Spinal cord (tissue), 9 donors: ENCODE measurements at regions not wholly inside any gene's neighbourhood (a gene's known extent, or its start where the extent isn't known, plus 50 kb on each side); places are given as distances from the start of the nearest gene placed in this dataset.

ENCODE experiments used
- DNase-seq, 6 donors: peaks; one replicate each; pipeline versions ENCODE4 v3.0.0 to v3.0.0-alpha.2; 2013 to 2015; ENCODE audit warnings: low spot score in 6 of 6, low read depth in 4 of 6
- H3K27ac ChIP-seq: one replicate; pipeline ENCODE4 v1.5.1; 2013; ENCODE audit warnings: low read depth, low read length, control low read depth
- H3K27me3 ChIP-seq: one replicate; pipeline ENCODE4 v1.6.1; 2013; ENCODE audit warnings: low read length; ENCODE audit not compliant: control insufficient read depth, insufficient read depth
- H3K36me3 ChIP-seq: one replicate; pipeline ENCODE4 v1.6.1; 2013; ENCODE audit warnings: low read length; ENCODE audit not compliant: control insufficient read depth, insufficient read depth
- H3K4me1 ChIP-seq: one replicate; pipeline ENCODE4 v1.6.1; 2013; ENCODE audit warnings: low read length; ENCODE audit not compliant: control insufficient read depth, insufficient read depth
- H3K4me3 ChIP-seq: one replicate; pipeline ENCODE4 v1.5.1; 2013; ENCODE audit warnings: low read depth, low read length, control low read depth
- H3K9me3 ChIP-seq: one replicate; pipeline ENCODE4 v1.6.1; 2013; ENCODE audit warnings: low read length; ENCODE audit not compliant: control insufficient read depth, insufficient read depth
- WGBS: methylation state at CpG from one replicate; pipeline ENCODE4 v1.1.5; 2013; ENCODE audit warnings: missing lambda C conversion rate; ENCODE audit not compliant: insufficient coverage; 5-methylcytosine and 5-hydroxymethylcytosine counted together
- donor health status: healthy.

- Histone ChIP-seq H3K27ac (no peak overlapping the region), H3K36me3 (no peaks in the 10 kb centered on the region), H3K27me3 (no peaks in the 10 kb centered on the region), H3K9me3 (peaks cover 3% of the 10 kb centered on the region), H3K4me1 (no peaks in the 10 kb centered on the region), H3K4me3 (no peak overlapping the region)
- DNase-seq: no peak
- WGBS: 90% methylated on average over 2 of the region's 2 CpGs
Measured at GRCh38 chr5:114174131-114174530, 187.7 kb upstream of the KCNN2 start.

- Histone ChIP-seq H3K27ac (no peak overlapping the region), H3K4me1 (no peaks in the 10 kb centered on the region), H3K4me3 (no peak overlapping the region), H3K27me3 (no peaks in the 10 kb centered on the region), H3K36me3 (no peaks in the 10 kb centered on the region), H3K9me3 (peaks cover 3% of the 10 kb centered on the region)
- DNase-seq: no peak
- WGBS: no CpG with 5 or more reads among the region's 1 CpG
Measured at GRCh38 chr5:114174837-114175236, 187.0 kb upstream of the KCNN2 start.

DNA sequence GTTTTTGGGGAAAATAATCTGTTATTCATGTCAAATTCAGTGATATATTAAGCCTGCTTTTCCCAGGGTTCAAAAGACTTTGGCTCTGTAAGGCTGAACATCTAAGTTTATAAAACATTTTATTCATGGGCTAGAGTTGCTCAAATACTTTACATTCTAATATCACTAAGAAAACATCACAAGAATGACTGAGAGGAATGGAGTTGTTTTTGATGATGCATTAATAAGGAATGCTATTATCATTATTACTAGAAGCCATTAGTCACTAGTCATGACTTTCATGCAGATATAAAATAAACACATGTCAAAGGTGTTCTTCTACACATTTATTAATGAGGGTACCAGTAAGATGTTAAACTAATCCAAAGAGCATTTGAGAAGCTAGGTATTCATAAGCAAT is 185.5 kb upstream of the KCNN2 start:
- Histone ChIP-seq H3K4me3 (no peak overlapping the region), H3K9me3 (peaks cover 3% of the 10 kb centered on the region), H3K27ac (no peak overlapping the region), H3K36me3 (no peaks in the 10 kb centered on the region), H3K27me3 (no peaks in the 10 kb centered on the region), H3K4me1 (no peaks in the 10 kb centered on the region)
- DNase-seq: no peak

GRCh38 chr5:114179134-114179533 is 182.7 kb upstream of the KCNN2 start:
- 86% methylated on average over 1 of the region's 2 CpGs for WGBS

GRCh38 chr5:114184006-114184405 is 177.9 kb upstream of the KCNN2 start:
- Histone ChIP-seq H3K9me3 (no peaks in the 10 kb centered on the region), H3K27ac (no peak overlapping the region), H3K36me3 (no peaks in the 10 kb centered on the region), H3K4me1 (no peaks in the 10 kb centered on the region), H3K4me3 (no peak overlapping the region), H3K27me3 (no peaks in the 10 kb centered on the region)
- WGBS: no CpG with 5 or more reads among the region's 1 CpG
- no peak for DNase-seq

More at GRCh38 chr5:114179134-114179533, 182.7 kb upstream of the KCNN2 start:
- Histone ChIP-seq H3K36me3 (no peaks in the 10 kb centered on the region), H3K4me3 (no peak overlapping the region), H3K4me1 (no peaks in the 10 kb centered on the region), H3K27me3 (no peaks in the 10 kb centered on the region), H3K27ac (no peak overlapping the region), H3K9me3 (no peaks in the 10 kb centered on the region)
- DNase-seq: no peak

GRCh38 chr5:114185274-114185673 is 176.6 kb upstream of the KCNN2 start:
- 83% methylated on average over 3 of the region's 8 CpGs for WGBS
- Histone ChIP-seq H3K9me3 (no peaks in the 10 kb centered on the region), H3K36me3 (no peaks in the 10 kb centered on the region), H3K27ac (no peak overlapping the region), H3K27me3 (no peaks in the 10 kb centered on the region), H3K4me3 (no peak overlapping the region), H3K4me1 (no peaks in the 10 kb centered on the region)
- DNase-seq: no peak

DNA sequence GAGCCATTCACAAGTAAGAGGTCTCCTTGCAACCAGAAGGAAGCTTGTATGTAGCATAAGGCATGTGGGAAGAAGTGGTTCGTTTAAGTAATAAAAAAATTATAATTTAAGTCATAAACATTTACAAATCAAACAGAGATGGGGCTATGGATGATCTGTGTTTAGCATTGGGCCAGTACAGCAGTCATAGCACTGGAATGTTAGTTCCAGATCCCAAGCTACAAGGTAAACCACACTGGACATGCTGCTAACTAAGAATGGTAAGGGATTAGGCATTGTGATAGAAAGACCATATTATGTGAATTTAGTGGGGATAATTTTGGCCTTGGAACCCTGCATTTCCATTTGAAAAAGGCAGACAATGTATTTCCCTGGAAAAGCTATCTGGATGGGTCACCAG is 170.4 kb upstream of the KCNN2 start:
- H3K4me1 ChIP-seq: no peaks in the 10 kb centered on the region
- H3K27me3 ChIP-seq: no peaks in the 10 kb centered on the region
- WGBS: no CpG with 5 or more reads among the region's 1 CpG
- H3K27ac ChIP-seq: no peak overlapping the region
- H3K36me3 ChIP-seq: no peaks in the 10 kb centered on the region
- no peak for DNase-seq
- no peak overlapping the region for H3K4me3 ChIP-seq
- no peaks in the 10 kb centered on the region for H3K9me3 ChIP-seq

- Histone ChIP-seq H3K4me1 (no peaks in the 10 kb centered on the region), H3K27ac (no peak overlapping the region), H3K36me3 (no peaks in the 10 kb centered on the region), H3K27me3 (no peaks in the 10 kb centered on the region), H3K9me3 (no peaks in the 10 kb centered on the region), H3K4me3 (no peak overlapping the region)
- DNase-seq: no peak
- WGBS: 93% methylated on average over 2 of the region's 3 CpGs
Measured at GRCh38 chr5:114192108-114192507, 169.8 kb upstream of the KCNN2 start.

DNA sequence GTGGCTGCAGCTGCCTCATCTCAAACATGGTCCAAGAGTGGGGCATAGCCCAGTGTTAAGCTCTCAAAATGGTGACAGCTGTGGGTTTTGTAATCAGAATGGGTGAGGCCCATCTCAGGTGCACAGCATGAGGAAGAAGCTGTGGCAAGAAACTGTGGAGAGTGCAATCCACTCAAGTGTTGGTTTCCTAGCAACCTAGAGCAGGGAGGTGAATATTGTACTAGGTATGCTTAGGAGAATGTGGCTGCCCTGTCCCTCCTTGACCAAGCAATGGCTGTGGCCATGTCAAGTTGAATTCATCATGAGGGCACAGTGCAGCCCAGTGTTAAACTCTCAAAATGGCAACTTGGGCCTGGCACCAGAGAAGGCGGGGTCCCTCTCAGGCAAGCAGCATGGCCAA is 160.5 kb upstream of the KCNN2 start:
- H3K36me3 ChIP-seq: no peaks in the 10 kb centered on the region
- no peaks in the 10 kb centered on the region for H3K27me3 ChIP-seq
- H3K27ac ChIP-seq: no peak overlapping the region
- H3K4me3 ChIP-seq: no peak overlapping the region
- DNase-seq: no peak
- H3K4me1 ChIP-seq: no peaks in the 10 kb centered on the region
- H3K9me3 ChIP-seq: peaks cover 4% of the 10 kb centered on the region
- 0% methylated on average over 1 of the region's 1 CpG for WGBS

GRCh38 chr5:114204923-114205322 is 156.9 kb upstream of the KCNN2 start:
- no peaks in the 10 kb centered on the region for H3K4me1 ChIP-seq
- DNase-seq: peak in 1 of 6 donors; percentile 5
- H3K9me3 ChIP-seq: peaks cover 2% of the 10 kb centered on the region
- H3K27ac ChIP-seq: no peak overlapping the region
- no CpG with 5 or more reads among the region's 2 CpGs for WGBS
- no peaks in the 10 kb centered on the region for H3K36me3 ChIP-seq
- no peaks in the 10 kb centered on the region for H3K27me3 ChIP-seq
- H3K4me3 ChIP-seq: no peak overlapping the region
